Hematopoietic multipotent progenitor cell treated with erythropoietin and hydrocortisone succinate and interleukin-3 and kit ligand, for 8 days (in vitro differentiated cells): ENCODE measurements at regions not wholly inside any gene's neighbourhood (a gene's known extent, or its start where the extent isn't known, plus 50 kb on each side); places are given as distances from the start of the nearest gene placed in this dataset.
A peak's percentile ranks its signal among the peaks of the same experiment; 100 is the strongest.
"Not testable (repeated sequence)": the region's sequence is repeated elsewhere in the genome, so short reads cannot be mapped to it uniquely, and the experiment has no call there.

Source experiments
- DNase-seq: peaks from one replicate; pipeline ENCODE4 v3.0.0-alpha.2; 2015

DNA sequence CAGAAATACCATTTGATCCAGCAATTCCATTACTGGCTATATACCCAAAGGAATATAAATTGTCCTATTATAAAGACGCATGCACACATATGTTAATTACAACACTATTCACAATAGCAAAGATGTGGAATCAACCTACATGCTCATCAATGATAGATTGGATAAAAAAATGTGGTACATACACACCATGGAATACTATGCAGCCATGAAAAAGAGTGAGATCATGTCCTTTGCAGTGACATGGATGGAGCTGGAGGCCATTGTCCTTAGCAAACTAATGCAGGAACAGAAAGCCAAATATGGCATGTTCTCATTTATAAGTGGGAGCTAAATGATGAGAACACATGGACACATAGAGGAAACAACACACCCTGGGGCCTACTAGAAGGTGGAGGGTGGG is 78.3 kb upstream of the EED start:
- DNase-seq = not testable (repeated sequence)

DNA sequence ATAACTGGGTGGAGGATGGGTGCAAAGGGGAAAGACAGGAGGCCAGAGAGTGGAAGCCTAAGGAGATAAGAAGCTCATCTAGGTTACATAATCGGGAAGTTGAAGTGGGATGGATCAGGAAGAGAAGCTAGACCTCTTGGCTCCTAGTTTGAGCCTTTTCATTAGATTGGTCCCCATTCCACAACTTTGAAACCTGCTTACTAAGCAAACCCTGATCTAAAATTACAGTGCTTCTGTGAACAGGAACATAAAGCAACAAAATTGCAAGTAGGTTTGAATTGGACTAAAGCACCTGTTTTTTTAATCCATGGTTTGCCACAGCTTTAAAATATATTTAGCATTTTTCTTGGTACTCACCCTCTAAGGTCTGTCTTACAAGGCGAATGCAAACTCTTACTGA is 80.4 kb upstream of the EED start:
- DNase-seq = no peak

GRCh38 chr11:86163221-86163876 is 81.2 kb upstream of the EED start:
- peak; percentile 70 for DNase-seq

GRCh38 chr11:86162239-86162638 is 82.3 kb upstream of the EED start:
- DNase-seq = peak; percentile 54

DNA sequence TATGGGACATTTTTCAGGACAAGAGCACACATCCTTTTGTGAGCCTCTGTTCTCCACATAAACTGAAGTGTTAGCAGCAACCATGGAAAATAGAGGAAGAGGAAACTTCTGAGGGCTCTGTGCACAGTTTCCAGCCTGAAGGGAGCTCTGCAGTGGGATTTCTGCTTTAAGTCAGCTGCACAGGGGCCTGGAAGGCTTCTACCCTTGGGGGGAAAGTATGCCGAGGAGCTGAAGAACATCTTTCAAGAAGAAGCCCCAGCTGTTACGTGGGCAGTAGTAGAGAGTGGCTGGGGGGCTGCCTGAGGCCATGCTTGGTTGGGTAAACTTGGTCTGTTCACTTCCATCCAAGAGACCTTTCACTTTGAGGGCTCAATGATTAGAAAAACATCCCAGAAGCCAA is 82.7 kb upstream of the EED start:
- DNase-seq = no peak

GRCh38 chr11:86161336-86161735 is 83.2 kb upstream of the EED start:
- DNase-seq = no peak

DNA sequence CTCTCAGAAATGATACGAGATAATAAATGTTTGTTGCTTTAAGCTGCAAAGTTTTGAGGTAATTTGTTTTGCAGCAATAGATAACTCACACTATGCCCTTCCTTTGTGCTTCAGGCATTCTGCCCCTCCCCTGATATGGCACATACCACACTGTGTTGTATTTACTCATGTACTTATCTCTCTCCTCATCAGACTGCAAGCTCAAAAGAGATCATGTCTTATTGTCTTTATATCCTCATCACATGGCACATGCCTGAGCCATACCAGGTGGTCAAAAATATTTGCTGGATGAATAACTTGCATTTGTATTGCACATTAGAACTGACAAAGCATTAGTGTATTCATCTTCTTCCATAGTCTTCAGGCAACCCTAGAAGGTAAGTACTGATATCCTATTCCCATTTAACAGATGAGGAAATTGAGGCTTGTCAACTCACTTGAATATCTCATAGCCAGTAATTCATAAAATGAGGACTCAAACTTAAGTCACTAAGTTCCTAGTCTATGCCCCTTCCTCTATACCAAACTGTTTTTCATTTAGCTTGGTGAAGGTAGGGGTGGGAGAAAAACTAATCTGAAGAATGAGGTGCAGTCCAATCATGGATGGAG is 83.9 kb upstream of the EED start:
- peak; percentile 70 for DNase-seq

DNA sequence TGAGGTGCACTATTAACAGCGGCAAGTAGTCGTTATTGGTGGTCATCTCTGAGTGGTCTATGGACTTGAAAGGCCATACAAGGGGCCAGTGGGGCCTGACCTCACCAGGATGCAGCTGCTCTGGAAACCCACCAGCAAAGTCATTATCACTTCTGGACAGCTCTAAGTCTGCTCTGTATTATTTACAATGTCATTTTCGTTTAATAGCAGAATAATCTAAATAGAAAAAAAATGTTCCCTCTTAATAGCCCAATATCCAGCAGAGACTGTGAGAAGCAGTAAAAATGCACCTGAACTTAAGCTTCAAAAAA is 85.0 kb upstream of the EED start:
- no peak for DNase-seq

DNA sequence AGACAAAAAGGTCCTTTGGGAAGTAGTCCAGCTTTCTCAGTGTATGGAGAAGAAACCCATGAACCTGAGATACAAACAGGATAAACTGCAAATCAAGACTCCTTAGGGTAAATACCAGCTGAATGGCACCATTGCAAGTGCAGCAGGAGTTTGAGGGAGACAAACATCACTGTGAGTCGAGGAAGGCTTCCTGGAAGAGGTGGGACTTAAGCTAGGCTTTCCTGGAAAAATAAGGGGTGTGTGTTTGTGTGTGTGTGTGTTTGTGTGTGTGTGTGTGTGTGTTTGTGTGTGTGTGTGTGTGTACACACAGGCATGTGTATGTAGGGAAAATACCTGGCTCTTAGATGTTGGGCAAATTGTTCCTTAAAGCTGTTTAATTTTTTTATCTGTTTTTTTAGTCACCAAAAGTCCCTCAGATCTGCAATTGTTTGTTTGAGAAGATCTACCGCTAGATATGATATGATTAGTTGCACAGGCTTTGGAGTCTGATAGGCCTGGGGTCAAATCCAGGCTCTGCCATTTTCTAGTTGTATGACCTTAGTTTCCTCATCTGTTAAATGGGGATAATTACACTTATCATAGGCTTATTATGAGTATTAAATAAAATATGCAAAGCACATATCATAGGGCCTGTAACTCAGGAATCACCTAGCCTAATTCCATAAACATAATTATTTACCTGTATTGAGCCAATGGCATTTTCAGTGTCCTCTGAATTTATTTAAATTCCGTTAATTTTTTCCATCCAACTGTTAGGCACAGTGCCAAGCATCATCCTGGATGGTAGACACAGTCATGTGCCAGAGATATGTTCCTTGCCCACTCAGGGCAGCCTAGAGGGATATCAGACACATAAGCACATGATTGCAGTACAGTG is 85.6 kb upstream of the EED start:
- DNase-seq = peak; percentile 86

- DNase-seq = no peak
Measured at GRCh38 chr11:86157797-86158378, 86.7 kb upstream of the EED start.

GRCh38 chr11:86156397-86156955 is 87.6 kb upstream of the PICALM start:
- DNase-seq = no peak

GRCh38 chr11:86155200-86155844 is 86.4 kb upstream of the PICALM start:
- peak; percentile 48 for DNase-seq

- no peak for DNase-seq
Measured at GRCh38 chr11:86153439-86153838, 84.6 kb upstream of the PICALM start.

DNA sequence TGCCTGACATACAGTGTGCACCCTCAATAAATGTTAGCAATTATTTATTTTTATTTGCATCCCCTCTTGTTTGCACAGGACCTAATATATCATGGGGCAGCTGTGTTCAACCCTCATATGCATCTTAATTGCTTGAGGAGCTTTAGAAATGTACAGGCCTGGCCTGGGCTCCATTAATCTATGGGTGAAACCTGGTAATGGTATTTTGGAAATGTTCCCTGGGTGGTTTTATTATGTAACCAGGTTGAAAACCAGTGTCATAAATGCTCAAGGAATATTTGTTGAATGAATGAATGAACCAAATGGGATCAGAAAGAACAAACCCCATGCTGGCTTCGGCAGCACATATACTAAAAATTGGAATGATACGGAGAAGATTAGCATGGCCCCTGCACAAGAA is 84.0 kb upstream of the PICALM start:
- DNase-seq = no peak

DNA sequence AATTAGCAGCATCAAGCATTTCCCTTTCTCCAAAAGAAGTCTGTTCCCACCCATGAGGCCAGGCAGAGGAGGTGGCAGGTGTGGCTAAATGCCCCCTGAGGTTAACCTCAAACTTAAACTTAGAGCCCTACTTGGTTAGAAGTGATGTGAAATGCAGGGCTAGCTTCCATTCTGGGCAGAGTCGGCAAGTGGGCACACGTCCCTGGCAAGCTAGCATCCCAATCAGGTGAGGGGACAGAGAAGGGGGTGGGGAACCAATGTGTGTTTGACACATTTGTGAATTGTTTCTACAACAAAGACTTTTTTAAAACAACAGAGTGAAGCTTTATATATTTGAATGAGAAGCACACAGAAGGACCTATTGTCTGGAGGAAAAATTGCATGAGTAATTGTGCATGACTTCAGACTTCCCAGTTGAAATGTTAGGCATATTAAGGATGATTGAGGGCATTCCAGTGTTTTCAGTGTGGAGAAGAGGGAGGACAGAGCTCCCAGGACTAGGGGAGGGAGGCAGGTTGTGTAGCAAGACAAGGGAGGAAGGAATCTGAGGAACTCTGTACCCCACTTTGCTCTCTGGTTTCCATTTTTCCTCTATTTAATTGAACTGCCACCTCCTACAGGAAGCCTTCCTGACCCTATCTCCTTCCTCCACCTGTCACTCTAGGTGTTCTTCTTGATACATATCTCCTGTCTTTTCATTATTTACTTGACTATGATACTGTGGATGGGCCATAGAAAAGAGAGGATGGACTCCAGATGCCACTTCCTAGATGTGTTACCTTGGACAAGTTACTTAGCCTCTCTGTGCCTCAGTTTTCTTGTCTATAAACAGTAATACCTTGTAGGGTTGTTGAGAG is 83.3 kb upstream of the PICALM start:
- DNase-seq = peak; percentile 45

DNA sequence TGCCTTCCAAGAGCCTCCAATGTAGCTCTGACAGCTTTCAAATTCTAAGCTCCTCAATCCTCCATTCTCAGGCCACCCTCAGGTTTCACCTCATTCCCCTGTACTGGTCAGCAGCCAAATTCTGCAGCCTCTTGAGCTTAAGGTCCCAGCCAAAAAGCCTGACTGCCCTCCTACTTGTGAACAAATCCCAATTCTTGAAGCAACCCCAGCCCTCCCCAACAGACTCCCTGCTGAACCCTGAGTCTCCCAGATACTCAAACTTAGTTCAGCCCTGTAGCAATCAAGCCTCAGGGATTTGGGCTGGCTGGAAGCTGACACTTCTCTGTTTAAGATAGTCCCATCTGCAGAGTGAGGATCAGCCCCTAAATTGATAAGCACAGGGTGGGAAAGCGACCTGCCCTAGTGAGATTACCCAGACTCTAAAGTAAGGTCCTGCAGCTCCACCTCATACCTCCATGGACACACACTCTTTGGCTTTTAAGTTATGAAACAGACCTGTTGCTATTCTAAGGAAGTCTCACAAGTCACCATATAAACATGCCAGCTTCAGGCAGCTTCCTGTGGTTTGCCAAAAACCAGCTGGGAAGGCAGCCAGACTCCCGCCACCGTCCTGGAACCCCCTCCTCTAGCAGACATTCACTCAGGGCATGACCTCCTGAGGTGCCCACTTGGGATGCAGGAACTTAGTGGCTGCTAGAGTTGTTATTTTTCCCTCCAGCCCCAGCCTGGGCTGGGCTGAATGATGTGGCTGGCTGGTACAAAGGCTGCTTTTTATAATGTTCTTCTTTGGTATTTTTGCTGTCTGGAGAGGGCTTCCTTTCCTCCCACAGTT is 82.5 kb upstream of the PICALM start:
- peak; percentile 98 for DNase-seq

- DNase-seq = no peak
Measured at GRCh38 chr11:86150847-86151173, 81.9 kb upstream of the PICALM start.

- no peak for DNase-seq
Measured at GRCh38 chr11:86149792-86150191, 80.9 kb upstream of the PICALM start.

GRCh38 chr11:86148345-86148747 is 79.5 kb upstream of the PICALM start:
- DNase-seq = peak; percentile 95

- DNase-seq = no peak
Measured at GRCh38 chr11:86147004-86147403, 78.1 kb upstream of the PICALM start.
